K562 (cell line): ENCODE measurements at regions not wholly inside any gene's neighbourhood (a gene's known extent, or its start where the extent isn't known, plus 50 kb on each side); places are given as distances from the start of the nearest gene placed in this dataset.

Experiments used
- ATAC-seq: fragments of 200-7000 bp; cut with Tn5 transposase; 3 replicates; pipeline ENCODE4 v1.9.1; 2020; ENCODE audit warnings: moderate library complexity
- BruUV-seq: library from RNA; stranded (reverse); fragments of 400-500 nt; replicated peaks from 2 replicates; lab custom pipeline; 2021; lab: Mats Ljungman, UMichigan
- CTCF ChIA-PET: fragments of 300-600 bp; formaldehyde crosslinking; extraction: SDS; loops from one replicate; lab custom pipeline; 2021; ENCODE audit warnings: low intra/inter-chr PET ratio; lab: Yijun Ruan, JAX
- POLR2A ChIA-PET: fragments of 300-600, 350-650 bp; sonication (Branson Sonifier 250); formaldehyde crosslinking; extraction: SDS; loops from one replicate; lab custom pipeline; 2021; ENCODE audit warnings: antibody characterized with exemption, inconsistent platforms; lab: Yijun Ruan, JAX
- DNase-seq, 4 experiments: peaks; one replicate each; pipeline versions ENCODE4 v3.0.0 to v3.0.0-alpha.2; 2011 to 2018; ENCODE audit warnings: low spot score in 3 of 4, mixed read lengths in 3 of 4; ENCODE audit errors: extremely low read depth in 1 of 4
- FAIRE-seq: peaks from 2 replicates; lab custom pipeline; 2011; peaks lifted over from hg19 to GRCh38; lab: Jason Lieb, UNC
- H2AFZ ChIP-seq: 2 replicates; pipeline ENCODE4 v1.6.0; 2011; ENCODE audit warnings: low read depth, low read length, control low read depth, inconsistent platforms
- H3K27ac ChIP-seq: fragments of 200-600 bp; 3 replicates; pipeline ENCODE4 v1.8.0; 2011; ENCODE audit warnings: low read depth, mild to moderate bottlenecking, control low read depth, inconsistent platforms, low read length, moderate library complexity, mixed read lengths; ENCODE audit errors: extremely low read depth
- H3K27me3 ChIP-seq, 2 experiments: fragments of 300-600 bp in 1 of 2; 2 replicates in 1 of 2; 3 replicates in 1 of 2; pipeline versions ENCODE4 v1.6.0 to v1.8.0; 2011; ENCODE audit warnings: inconsistent platforms in 2 of 2, low read length in 2 of 2, mild to moderate bottlenecking in 1 of 2, mixed read lengths in 1 of 2, moderate library complexity in 1 of 2; ENCODE audit not compliant: control insufficient read depth in 2 of 2, insufficient read depth in 2 of 2
- H3K36me3 ChIP-seq: fragments of 300-600 bp; 3 replicates; pipeline ENCODE4 v1.8.0; 2011; ENCODE audit warnings: mild to moderate bottlenecking, low read length, inconsistent platforms; ENCODE audit not compliant: control insufficient read depth, insufficient read depth
- H3K4me1 ChIP-seq, 2 experiments: fragments of 200-600 bp in 1 of 2; replicated peaks in 1 of 2; 2 replicates in 1 of 2; 3 replicates in 1 of 2; pipeline versions ENCODE4 v1.5.1 to v1.8.0; 2011; ENCODE audit warnings: inconsistent platforms in 2 of 2, low read length in 2 of 2, mild to moderate bottlenecking in 1 of 2, mixed read lengths in 1 of 2, moderate library complexity in 1 of 2; ENCODE audit not compliant: control insufficient read depth in 2 of 2, insufficient read depth in 2 of 2
- H3K4me2 ChIP-seq: 2 replicates; pipeline ENCODE4 v1.6.1; 2011; ENCODE audit warnings: low read length, control low read depth, inconsistent platforms, mixed read lengths; ENCODE audit not compliant: insufficient read depth
- H3K4me3 ChIP-seq: fragments of 200-600 bp; sonication (generic), shearing (Covaris generic); 2 replicates; pipeline ENCODE4 v1.5.1; 2016; ENCODE audit warnings: control low read depth, inconsistent platforms
- H3K79me2 ChIP-seq: fragments of 200-600 bp; 3 replicates; pipeline ENCODE4 v1.8.0; 2011; ENCODE audit warnings: low read length, inconsistent platforms; ENCODE audit not compliant: control insufficient read depth, insufficient read depth
- H3K9ac ChIP-seq, 2 experiments: 2 replicates each; pipeline versions ENCODE4 v1.6.0 to v1.6.1; 2011; ENCODE audit warnings: low read depth in 2 of 2, low read length in 2 of 2, control low read depth in 1 of 2, inconsistent platforms in 1 of 2, mild to moderate bottlenecking in 1 of 2, mixed read lengths in 1 of 2; ENCODE audit not compliant: insufficient read depth in 1 of 2
- H3K9me1 ChIP-seq: one replicate; pipeline ENCODE4 v1.6.0; 2011; ENCODE audit warnings: inconsistent platforms, mild to moderate bottlenecking, low read length, moderate library complexity; ENCODE audit not compliant: control insufficient read depth, insufficient read depth
- H3K9me3 ChIP-seq: replicated peaks from 2 replicates; pipeline ENCODE4 v1.5.1; 2011; ENCODE audit warnings: low read depth, low read length, inconsistent platforms; ENCODE audit not compliant: control insufficient read depth, insufficient read depth
- H4K20me1 ChIP-seq: replicated peaks from 2 replicates; pipeline ENCODE4 v1.6.1; 2011; ENCODE audit warnings: low read length, inconsistent platforms, mixed read lengths; ENCODE audit not compliant: control insufficient read depth, insufficient read depth
- BRF2 ChIP-seq: IDR thresholded peaks from 3 replicates; pipeline ENCODE4 v1.6.1; 2011; ENCODE audit warnings: borderline replicate concordance, mild to moderate bottlenecking; ENCODE audit not compliant: insufficient read length, insufficient read depth
- CREM ChIP-seq: IDR thresholded peaks from 2 replicates; pipeline ENCODE4 v1.6.1; 2014; ENCODE audit warnings: antibody characterized with exemption, low read depth
- ETV5 ChIP-seq: sonication (generic); formaldehyde crosslinking; IDR thresholded peaks from 2 replicates; pipeline ENCODE4 v1.4.0; 2020; ENCODE audit warnings: low read depth, mild to moderate bottlenecking, missing genetic modification reagents
- HCFC1 ChIP-seq: IDR thresholded peaks from 2 replicates; pipeline ENCODE4 v1.6.1; 2012; ENCODE audit warnings: low read depth, low read length, improper control_type of control experiment
- ILK ChIP-seq: fragments of 450-650 bp; IDR thresholded peaks from 2 replicates; pipeline ENCODE4 v1.6.1; 2016; ENCODE audit warnings: missing genetic modification characterization, low read depth, mild to moderate bottlenecking, missing compliant biosample characterization, moderate library complexity, borderline replicate concordance
- MAFG ChIP-seq: fragments of 450-650 bp; conservative IDR thresholded peaks from 2 replicates; pipeline ENCODE4 v1.6.1; 2016; ENCODE audit warnings: missing genetic modification characterization, missing compliant biosample characterization
- NONO ChIP-seq, 2 experiments: fragments of 200-400 bp in 1 of 2; fragments of 450-650 bp in 1 of 2; formaldehyde crosslinking in 1 of 2; IDR thresholded peaks; 2 replicates each; pipeline ENCODE4 v1.6.1; 2017; ENCODE audit warnings: low read depth in 2 of 2, mild to moderate bottlenecking in 2 of 2, moderate library complexity in 2 of 2, low read length in 1 of 2
- POU5F1 ChIP-seq: fragments of 150-350 bp; IDR thresholded peaks from 2 replicates; pipeline ENCODE4 v1.6.1; 2014; ENCODE audit warnings: borderline replicate concordance, low read length, low read depth, mild to moderate bottlenecking; ENCODE audit not compliant: partially characterized antibody
- TRIM24 ChIP-seq, 2 experiments: fragments of 450-650 bp; IDR thresholded peaks; 2 replicates each; pipeline ENCODE4 v1.6.1; 2016
- ZNF324 ChIP-seq: fragments of 250-450 bp; sonication (Bioruptor Pico); IDR thresholded peaks from 2 replicates; pipeline ENCODE4 v1.4.0; 2020; ENCODE audit warnings: mild to moderate bottlenecking
- ZNF507 ChIP-seq: conservative IDR thresholded peaks from 2 replicates; pipeline ENCODE4 v1.6.1; 2017; ENCODE audit warnings: missing genetic modification characterization, missing compliant biosample characterization
- ZNF639 ChIP-seq, 2 experiments: fragments of 200-800 bp in 1 of 2; sonication (Bioruptor generic) in 1 of 2; sonication (generic) in 1 of 2; formaldehyde crosslinking in 1 of 2; IDR thresholded peaks in 1 of 2; conservative IDR thresholded peaks in 1 of 2; 2 replicates each; pipeline versions ENCODE4 v1.5.0 to v1.6.1; 2016 to 2020; ENCODE audit warnings: missing compliant biosample characterization in 1 of 2, missing genetic modification characterization in 1 of 2, missing genetic modification reagents in 1 of 2
- WGBS: fragments of 100-300 bp; shearing (Covaris generic); methylation state at CpG from one replicate; pipeline ENCODE4 v1.1.6; 2016; ENCODE audit warnings: low coverage, mixed read lengths; ENCODE audit not compliant: insufficient coverage; ENCODE audit errors: missing lambda C conversion rate; 5-methylcytosine and 5-hydroxymethylcytosine counted together
- in situ Hi-C: fragments of 300-500 bp; cut with MboI; formaldehyde crosslinking; loops from 4 replicates; pipeline ENCODE4 v1.15.0; 2018; ENCODE audit warnings: inconsistent platforms, mixed read lengths
- intact Hi-C: fragments of 100-400 bp; cut with micrococcal nuclease; formaldehyde crosslinking; loops from 2 replicates; pipeline ENCODE4 v1.14.2; 2022

GRCh38 chr1:81296601-81297000 is 504.1 kb upstream of the ADGRL2 start:
- H3K9ac ChIP-seq, result no peak overlapping the region
- H4K20me1 ChIP-seq, result no peaks in the 10 kb centered on the region
- ATAC-seq, result no peak
- H3K79me2 ChIP-seq, result no peaks in the 10 kb centered on the region
- no peak for FAIRE-seq
- no peaks in the 10 kb centered on the region for H3K36me3 ChIP-seq
- no peaks in the 10 kb centered on the region for H3K4me1 ChIP-seq
- no peak for TF ChIP-seq ZNF324 (CRISPR knock-in tag)
- H3K27ac ChIP-seq, result no peak overlapping the region
- in situ Hi-C loops, result no loop called here
- H3K9me1 ChIP-seq, result no peaks in the 10 kb centered on the region
- POLR2A ChIA-PET, result no interaction called here
- no peak overlapping the region for H3K4me2 ChIP-seq
- CTCF ChIA-PET, result no interaction called here
- no CpG with 5 or more reads among the region's 1 CpG for WGBS
- no peak for DNase-seq
- no peak overlapping the region for H3K4me3 ChIP-seq
- intact Hi-C loops, result no loop called here
- H3K27me3 ChIP-seq, result no peaks in the 10 kb centered on the region
- H3K9me3 ChIP-seq, result 0 out of 2 replicates have a peak, but pooled peaks cover 2% of the 10 kb centered on the region
- BruUV-seq, result no TSS peak
- H2AFZ ChIP-seq, result no peak overlapping the region

DNA sequence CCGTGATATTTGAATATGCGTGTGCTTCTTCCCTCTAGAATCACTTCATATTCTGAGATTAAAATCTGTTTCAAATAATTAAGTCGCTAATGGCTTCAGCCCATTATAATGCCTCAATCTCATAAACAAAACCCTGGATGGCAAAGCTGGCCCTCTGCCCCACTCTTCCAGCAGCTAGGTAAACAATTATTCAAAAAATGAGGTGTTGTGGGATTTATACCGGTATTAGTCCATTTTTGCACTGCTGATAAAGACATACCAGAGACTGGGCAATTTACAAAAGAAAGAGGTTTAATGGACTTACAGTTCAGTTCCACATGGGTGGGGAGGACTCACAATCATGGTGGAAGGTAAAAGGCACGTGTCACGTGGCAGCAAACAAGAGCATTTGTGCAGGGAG is 510.4 kb upstream of the ADGRL2 start:
- FAIRE-seq (no peak), ATAC-seq (no peak), DNase-seq (no peak)
- Histone ChIP-seq H3K27me3 (no peaks in the 10 kb centered on the region), H3K36me3 (no peaks in the 10 kb centered on the region), H3K79me2 (no peaks in the 10 kb centered on the region), H3K4me1 (no peaks in the 10 kb centered on the region), H3K9me3 (0 out of 2 replicates have a peak, but pooled peaks cover 2% of the 10 kb centered on the region), H3K4me3 (no peak overlapping the region), H3K27ac (no peak overlapping the region), H4K20me1 (no peaks in the 10 kb centered on the region), H3K9me1 (no peaks in the 10 kb centered on the region), H3K4me2 (no peak overlapping the region), H3K9ac (no peak overlapping the region), H2AFZ (no peak overlapping the region)
- in situ Hi-C loops, result no loop called here
- BruUV-seq, result no TSS peak
- intact Hi-C loops, result no loop called here
- ChIA-PET CTCF (no interaction called here), POLR2A (no interaction called here)
- WGBS, result 0% methylated on average over 6 of the region's 6 CpGs
- TF ChIP-seq POU5F1 (no peak), ETV5 (CRISPR knock-in tag) (no peak), HCFC1 (no peak), ZNF639 (CRISPR knock-in tag; conservative IDR thresholded peaks at IDR 0.05 in 1 of 2, IDR thresholded peaks at IDR 0.05 in 1 of 2) (no peak), NONO (IDR thresholded peaks at IDR 0.05; ENCODE audit: low read depth in 2 of 2, low read length in 1 of 2) (no peak), MAFG (tag) (no peak), TRIM24 (IDR thresholded peaks at IDR 0.05) (no peak), CREM (no peak), BRF2 (no peak), ILK (tag) (no peak), ZNF507 (no peak)
